ENCODE measurements at regions not wholly inside any gene's neighbourhood (a gene's known extent, or its start where the extent isn't known, plus 50 kb on each side); places are given as distances from the start of the nearest gene placed in this dataset.

DNA sequence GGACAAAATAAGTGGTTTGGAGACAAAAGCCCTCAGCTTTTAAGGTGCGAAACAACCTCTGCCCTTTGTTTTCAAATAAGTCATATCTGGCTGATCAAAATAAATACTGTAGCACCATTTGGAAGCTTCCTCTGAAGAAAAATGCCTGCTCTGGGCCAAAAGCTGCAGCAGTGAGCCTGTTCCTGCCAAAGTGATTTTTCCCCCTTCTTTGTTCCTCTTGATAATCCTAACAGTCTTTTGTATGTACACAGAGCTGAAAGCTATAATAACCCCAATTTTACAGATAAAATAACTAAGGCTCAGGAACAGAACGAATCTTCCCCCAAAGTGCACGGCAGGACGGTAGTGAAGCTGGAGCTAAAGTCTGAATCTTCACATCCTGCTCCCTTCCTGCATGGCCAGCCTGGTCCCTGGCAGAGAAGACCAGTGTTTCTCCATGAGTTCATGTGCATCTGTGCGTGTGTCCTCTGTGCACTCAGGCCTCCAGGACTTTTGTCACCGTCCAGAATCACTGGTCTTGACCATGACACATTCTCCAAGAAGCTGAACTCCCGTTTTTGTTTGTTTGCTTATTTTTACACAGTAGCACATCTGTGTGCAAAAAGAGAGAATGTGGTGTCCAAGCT is 2114.1 kb upstream of the PIK3C3 start:
- peaks cover 4% of the 10 kb centered on the region for H3K27me3 Mint-ChIP-seq (ENCODE audit: insufficient read depth, unreplicated experiment)
- H3K27ac Mint-ChIP-seq (ENCODE audit: unreplicated experiment): no peak overlapping the region
- no peaks in the 10 kb centered on the region for H3K27me3 ChIP-seq (replicated peaks; ENCODE audit: control insufficient read depth, insufficient read depth, low read length)
- POLR2A ChIA-PET: no interaction called here
- H3K4me3 ChIP-seq (ENCODE audit: low read depth, low read length): peak overlapping the region; percentile 33
- H3K4me1 Mint-ChIP-seq (ENCODE audit: low read depth, unreplicated experiment): peaks cover 5% of the 10 kb centered on the region
- no peaks in the 10 kb centered on the region for H3K9me3 Mint-ChIP-seq (ENCODE audit: unreplicated experiment)
- H3K9me3 ChIP-seq: no peaks in the 10 kb centered on the region
- peak overlapping the region; percentile 91 for H3K4me3 Mint-ChIP-seq (ENCODE audit: unreplicated experiment)
- no peak for DNase-seq
- intact Hi-C loops (cut with micrococcal nuclease; ENCODE audit: unreplicated experiment): loop anchor here (1.0 to 10.0 kb wide), 2 partner anchors 106 to 160 kb away; no protein-coding TSS in a partner anchor
- no peaks in the 10 kb centered on the region for H3K4me1 ChIP-seq
- no peaks in the 10 kb centered on the region for H3K36me3 ChIP-seq (ENCODE audit: control insufficient read depth, insufficient read depth, low read length)
- TF ChIP-seq, protein P1, sequence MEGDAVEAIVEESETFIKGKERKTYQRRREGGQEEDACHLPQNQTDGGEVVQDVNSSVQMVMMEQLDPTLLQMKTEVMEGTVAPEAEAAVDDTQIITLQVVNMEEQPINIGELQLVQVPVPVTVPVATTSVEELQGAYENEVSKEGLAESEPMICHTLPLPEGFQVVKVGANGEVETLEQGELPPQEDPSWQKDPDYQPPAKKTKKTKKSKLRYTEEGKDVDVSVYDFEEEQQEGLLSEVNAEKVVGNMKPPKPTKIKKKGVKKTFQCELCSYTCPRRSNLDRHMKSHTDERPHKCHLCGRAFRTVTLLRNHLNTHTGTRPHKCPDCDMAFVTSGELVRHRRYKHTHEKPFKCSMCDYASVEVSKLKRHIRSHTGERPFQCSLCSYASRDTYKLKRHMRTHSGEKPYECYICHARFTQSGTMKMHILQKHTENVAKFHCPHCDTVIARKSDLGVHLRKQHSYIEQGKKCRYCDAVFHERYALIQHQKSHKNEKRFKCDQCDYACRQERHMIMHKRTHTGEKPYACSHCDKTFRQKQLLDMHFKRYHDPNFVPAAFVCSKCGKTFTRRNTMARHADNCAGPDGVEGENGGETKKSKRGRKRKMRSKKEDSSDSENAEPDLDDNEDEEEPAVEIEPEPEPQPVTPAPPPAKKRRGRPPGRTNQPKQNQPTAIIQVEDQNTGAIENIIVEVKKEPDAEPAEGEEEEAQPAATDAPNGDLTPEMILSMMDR (IDR thresholded peaks at IDR 0.05; ENCODE audit: insufficient read depth in 1 of 2, low read depth in 1 of 2, low read length in 1 of 2, severe bottlenecking in 1 of 2, unreplicated experiment in 1 of 2): no peak
- BruUV-seq (replicated peaks): no TSS peak
- no peaks in the 10 kb centered on the region for H3K36me3 Mint-ChIP-seq (ENCODE audit: insufficient read depth, unreplicated experiment)
- CTCF ChIA-PET: no interaction called here

DNA sequence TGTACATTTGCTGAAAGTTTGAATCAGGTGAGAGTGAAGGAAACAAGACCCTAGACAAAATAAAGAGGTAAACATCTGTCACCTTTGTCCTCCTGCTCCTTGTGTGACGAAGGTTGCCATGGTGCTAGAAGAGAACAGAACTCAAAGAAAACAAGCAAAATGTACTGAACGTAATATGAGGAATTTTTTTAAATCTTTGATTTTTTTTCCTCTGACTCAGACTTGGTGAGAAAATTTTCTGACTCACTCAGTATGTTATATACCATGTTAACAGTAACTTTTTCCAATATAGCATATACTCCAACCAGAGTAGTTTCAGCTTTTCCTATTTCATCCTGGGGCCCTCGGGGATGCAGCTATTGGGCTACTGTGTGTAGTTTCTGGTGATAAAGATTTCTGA is 2114.6 kb upstream of the PIK3C3 start:
- intact Hi-C loops (cut with micrococcal nuclease; ENCODE audit: unreplicated experiment): loop anchor here (10.0 kb wide), 1 partner anchor 106 kb away; no protein-coding TSS in a partner anchor
- DNase-seq: no peak
- BruUV-seq (replicated peaks): no TSS peak
- H3K27ac Mint-ChIP-seq (ENCODE audit: unreplicated experiment): no peak overlapping the region
- ChIA-PET CTCF (no interaction called here), POLR2A (no interaction called here)
- H3K9me3 Mint-ChIP-seq (ENCODE audit: unreplicated experiment): no peaks in the 10 kb centered on the region
- Histone ChIP-seq H3K4me3 (ENCODE audit: low read depth, low read length) (no peak overlapping the region), H3K27me3 (replicated peaks; ENCODE audit: control insufficient read depth, insufficient read depth, low read length) (no peaks in the 10 kb centered on the region), H3K9me3 (no peaks in the 10 kb centered on the region), H3K36me3 (ENCODE audit: control insufficient read depth, insufficient read depth, low read length) (no peaks in the 10 kb centered on the region), H3K4me1 (no peaks in the 10 kb centered on the region)
- no peaks in the 10 kb centered on the region for H3K36me3 Mint-ChIP-seq (ENCODE audit: insufficient read depth, unreplicated experiment)
- peaks cover 4% of the 10 kb centered on the region for H3K27me3 Mint-ChIP-seq (ENCODE audit: insufficient read depth, unreplicated experiment)
- peaks cover 5% of the 10 kb centered on the region for H3K4me1 Mint-ChIP-seq (ENCODE audit: low read depth, unreplicated experiment)
- TF ChIP-seq, protein P1 (IDR thresholded peaks at IDR 0.05; ENCODE audit: insufficient read depth in 1 of 2, low read depth in 1 of 2, low read length in 1 of 2, severe bottlenecking in 1 of 2, unreplicated experiment in 1 of 2): no peak
- no peak overlapping the region for H3K4me3 Mint-ChIP-seq (ENCODE audit: unreplicated experiment)

DNA sequence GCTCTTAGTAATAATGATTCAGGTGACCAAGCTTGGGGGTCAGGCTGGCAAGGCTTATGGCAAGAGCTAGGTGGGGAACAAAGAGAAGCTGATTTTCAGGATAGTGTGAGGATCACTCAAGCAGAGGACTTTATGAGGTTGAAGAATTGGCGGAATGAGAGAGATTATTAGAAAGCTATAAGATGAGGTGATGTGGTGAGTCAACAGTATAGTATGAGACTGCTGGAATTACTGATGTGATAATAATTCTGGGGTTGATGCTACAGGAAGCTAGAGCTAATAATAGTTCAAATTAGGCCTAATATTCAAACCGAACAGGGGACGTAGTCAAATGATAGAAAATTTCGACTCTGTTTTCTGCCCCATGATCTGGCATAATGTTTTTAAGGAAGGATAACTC is 2115.3 kb upstream of the PIK3C3 start:
- BruUV-seq (replicated peaks): no TSS peak
- no peaks in the 10 kb centered on the region for H3K9me3 Mint-ChIP-seq (ENCODE audit: unreplicated experiment)
- H3K27ac Mint-ChIP-seq (ENCODE audit: unreplicated experiment): no peak overlapping the region
- peaks cover 5% of the 10 kb centered on the region for H3K4me1 Mint-ChIP-seq (ENCODE audit: low read depth, unreplicated experiment)
- H3K9me3 ChIP-seq: no peaks in the 10 kb centered on the region
- H3K36me3 ChIP-seq (ENCODE audit: control insufficient read depth, insufficient read depth, low read length): no peaks in the 10 kb centered on the region
- no peak overlapping the region for H3K4me3 Mint-ChIP-seq (ENCODE audit: unreplicated experiment)
- H3K27me3 ChIP-seq (replicated peaks; ENCODE audit: control insufficient read depth, insufficient read depth, low read length): no peaks in the 10 kb centered on the region
- H3K27me3 Mint-ChIP-seq (ENCODE audit: insufficient read depth, unreplicated experiment): peaks cover 4% of the 10 kb centered on the region
- H3K4me1 ChIP-seq: no peaks in the 10 kb centered on the region
- ChIA-PET POLR2A (no interaction called here), CTCF (no interaction called here)
- TF ChIP-seq, protein P1 (IDR thresholded peaks at IDR 0.05; ENCODE audit: insufficient read depth in 1 of 2, low read depth in 1 of 2, low read length in 1 of 2, severe bottlenecking in 1 of 2, unreplicated experiment in 1 of 2): no peak
- DNase-seq: no peak
- no peak overlapping the region for H3K4me3 ChIP-seq (ENCODE audit: low read depth, low read length)
- no peaks in the 10 kb centered on the region for H3K36me3 Mint-ChIP-seq (ENCODE audit: insufficient read depth, unreplicated experiment)
- intact Hi-C loops (cut with micrococcal nuclease; ENCODE audit: unreplicated experiment): loop anchor here (10.0 kb wide), 1 partner anchor 105 kb away; no protein-coding TSS in a partner anchor

Measured in Caco-2 (cell line).